Activated CD8-positive, alpha-beta T cell treated with anti-CD3 and anti-CD28 coated beads, Interleukin-2, amount 10 ng/mL, durations not matched to agents 7 days and 5 days (primary cell): ENCODE measurements at regions not wholly inside any gene's neighbourhood (a gene's known extent, or its start where the extent isn't known, plus 50 kb on each side); places are given as distances from the start of the nearest gene placed in this dataset.

ENCODE experiments used
- ATAC-seq: fragments of 150-1000 bp; cut with Tn5 transposase; one replicate; pipeline ENCODE4 v1.10.0; 2021; ENCODE audit warnings: moderate library complexity
- CTCF ChIA-PET: fragments of 350-600 bp; sonication (Branson Sonifier 250); formaldehyde crosslinking; loops from one replicate; lab custom pipeline; 2021; ENCODE audit warnings: antibody characterized with exemption; lab: Charles Lee
- POLR2A ChIA-PET: fragments of 350-600 bp; sonication (Branson Sonifier 250); formaldehyde crosslinking; loops from one replicate; lab custom pipeline; 2021; ENCODE audit warnings: antibody characterized with exemption; lab: Charles Lee
- DNase-seq: peaks from one replicate; pipeline ENCODE4 v3.0.0-alpha.2; 2020
- H3K27ac Mint-ChIP-seq: one replicate; pipeline ENCODE4 v1.8.0; 2021; ENCODE audit warnings: mild to moderate bottlenecking, mixed read lengths
- H3K27me3 Mint-ChIP-seq: one replicate; pipeline ENCODE4 v1.8.0; 2021; ENCODE audit warnings: low read depth, mixed read lengths
- H3K36me3 Mint-ChIP-seq: one replicate; pipeline ENCODE4 v1.8.0; 2021; ENCODE audit warnings: low read depth, mixed read lengths
- H3K4me1 Mint-ChIP-seq: one replicate; pipeline ENCODE4 v1.8.0; 2021; ENCODE audit warnings: low read depth, mixed read lengths
- H3K4me3 Mint-ChIP-seq: one replicate; pipeline ENCODE4 v1.8.0; 2021; ENCODE audit warnings: mild to moderate bottlenecking, mixed read lengths
- H3K9me3 Mint-ChIP-seq: one replicate; pipeline ENCODE4 v1.8.0; 2022; ENCODE audit warnings: mixed read lengths; ENCODE audit not compliant: insufficient read depth

- no peak for ATAC-seq
- CTCF ChIA-PET = no interaction called here
- no peak overlapping the region for H3K4me3 Mint-ChIP-seq
- H3K27ac Mint-ChIP-seq = no peak overlapping the region
- DNase-seq = no peak
- POLR2A ChIA-PET = no interaction called here
- no peaks in the 10 kb centered on the region for H3K4me1 Mint-ChIP-seq
- H3K9me3 Mint-ChIP-seq = no peaks in the 10 kb centered on the region
- no peaks in the 10 kb centered on the region for H3K27me3 Mint-ChIP-seq
- no peaks in the 10 kb centered on the region for H3K36me3 Mint-ChIP-seq
Observed at GRCh38 chrX:124804962-124805361, 458.6 kb downstream of the SH2D1A start.

GRCh38 chrX:124805486-124805885 is 459.1 kb downstream of the SH2D1A start:
- H3K4me1 Mint-ChIP-seq = no peaks in the 10 kb centered on the region
- no peaks in the 10 kb centered on the region for H3K36me3 Mint-ChIP-seq
- POLR2A ChIA-PET = no interaction called here
- H3K4me3 Mint-ChIP-seq = no peak overlapping the region
- no peak overlapping the region for H3K27ac Mint-ChIP-seq
- CTCF ChIA-PET = no interaction called here
- DNase-seq = no peak
- H3K9me3 Mint-ChIP-seq = no peaks in the 10 kb centered on the region
- H3K27me3 Mint-ChIP-seq = no peaks in the 10 kb centered on the region
- no peak for ATAC-seq

- Mint-ChIP-seq H3K27ac (no peak overlapping the region), H3K4me1 (no peaks in the 10 kb centered on the region), H3K4me3 (no peak overlapping the region), H3K27me3 (no peaks in the 10 kb centered on the region), H3K36me3 (no peaks in the 10 kb centered on the region), H3K9me3 (no peaks in the 10 kb centered on the region)
- ATAC-seq (no peak), DNase-seq (no peak)
- ChIA-PET POLR2A (no interaction called here), CTCF (no interaction called here)
Observed at GRCh38 chrX:124814106-124814505, 467.7 kb downstream of the SH2D1A start.

- DNase-seq = no peak
- H3K9me3 Mint-ChIP-seq = no peaks in the 10 kb centered on the region
- ATAC-seq = no peak
- no peaks in the 10 kb centered on the region for H3K27me3 Mint-ChIP-seq
- ChIA-PET POLR2A (no interaction called here), CTCF (no interaction called here)
- no peak overlapping the region for H3K27ac Mint-ChIP-seq
- H3K4me3 Mint-ChIP-seq = no peak overlapping the region
- no peaks in the 10 kb centered on the region for H3K36me3 Mint-ChIP-seq
- H3K4me1 Mint-ChIP-seq = no peaks in the 10 kb centered on the region
Observed at GRCh38 chrX:124818033-124818432, 471.7 kb downstream of the SH2D1A start.

- Mint-ChIP-seq H3K9me3 (no peaks in the 10 kb centered on the region), H3K4me1 (no peaks in the 10 kb centered on the region), H3K4me3 (no peak overlapping the region), H3K36me3 (no peaks in the 10 kb centered on the region), H3K27ac (no peak overlapping the region), H3K27me3 (no peaks in the 10 kb centered on the region)
- CTCF ChIA-PET = no interaction called here
- DNase-seq (no peak), ATAC-seq (no peak)
- POLR2A ChIA-PET = no interaction called here
Observed at GRCh38 chrX:124818764-124819163, 472.4 kb downstream of the SH2D1A start.

- H3K4me1 Mint-ChIP-seq = no peaks in the 10 kb centered on the region
- DNase-seq (no peak), ATAC-seq (no peak)
- no peaks in the 10 kb centered on the region for H3K9me3 Mint-ChIP-seq
- no peaks in the 10 kb centered on the region for H3K36me3 Mint-ChIP-seq
- ChIA-PET POLR2A (no interaction called here), CTCF (no interaction called here)
- no peak overlapping the region for H3K27ac Mint-ChIP-seq
- H3K27me3 Mint-ChIP-seq = no peaks in the 10 kb centered on the region
- no peak overlapping the region for H3K4me3 Mint-ChIP-seq
Observed at GRCh38 chrX:124820738-124821137, 474.4 kb downstream of the SH2D1A start.

GRCh38 chrX:124827258-124827845 is 481.0 kb downstream of the SH2D1A start:
- peaks cover 11% of the 10 kb centered on the region for H3K4me1 Mint-ChIP-seq
- ATAC-seq (no peak), DNase-seq (no peak)
- no peaks in the 10 kb centered on the region for H3K27me3 Mint-ChIP-seq
- H3K27ac Mint-ChIP-seq = no peak overlapping the region
- H3K4me3 Mint-ChIP-seq = no peak overlapping the region
- POLR2A ChIA-PET = no interaction called here
- no peaks in the 10 kb centered on the region for H3K36me3 Mint-ChIP-seq
- CTCF ChIA-PET = no interaction called here
- H3K9me3 Mint-ChIP-seq = no peaks in the 10 kb centered on the region

- no peaks in the 10 kb centered on the region for H3K36me3 Mint-ChIP-seq
- ATAC-seq (no peak), DNase-seq (no peak)
- H3K4me1 Mint-ChIP-seq = peaks cover 11% of the 10 kb centered on the region
- POLR2A ChIA-PET = no interaction called here
- H3K27ac Mint-ChIP-seq = no peak overlapping the region
- CTCF ChIA-PET = no interaction called here
- H3K27me3 Mint-ChIP-seq = no peaks in the 10 kb centered on the region
- no peak overlapping the region for H3K4me3 Mint-ChIP-seq
- no peaks in the 10 kb centered on the region for H3K9me3 Mint-ChIP-seq
Observed at GRCh38 chrX:124829930-124830329, 483.6 kb downstream of the SH2D1A start.

GRCh38 chrX:124836786-124837185 is 482.9 kb upstream of the TEX13C start:
- Mint-ChIP-seq H3K27ac (no peak overlapping the region), H3K9me3 (no peaks in the 10 kb centered on the region), H3K27me3 (no peaks in the 10 kb centered on the region), H3K4me1 (no peaks in the 10 kb centered on the region), H3K4me3 (no peak overlapping the region), H3K36me3 (no peaks in the 10 kb centered on the region)
- no peak for DNase-seq
- POLR2A ChIA-PET = no interaction called here
- no peak for ATAC-seq
- CTCF ChIA-PET = interaction anchor here (1.2 kb wide), 1 partner anchor 40 kb away, joined by 3 read pairs; no protein-coding TSS in a partner anchor

GRCh38 chrX:124842205-124842604 is 477.5 kb upstream of the TEX13C start:
- Mint-ChIP-seq H3K4me3 (no peak overlapping the region), H3K36me3 (no peaks in the 10 kb centered on the region), H3K27me3 (no peaks in the 10 kb centered on the region), H3K9me3 (no peaks in the 10 kb centered on the region), H3K27ac (no peak overlapping the region), H3K4me1 (no peaks in the 10 kb centered on the region)
- CTCF ChIA-PET = no interaction called here
- DNase-seq (no peak), ATAC-seq (no peak)
- POLR2A ChIA-PET = interaction anchor here (0.7 kb wide), 1 partner anchor 57 kb away, joined by 3 read pairs; no protein-coding TSS in a partner anchor

- Mint-ChIP-seq H3K4me3 (no peak overlapping the region), H3K27ac (no peak overlapping the region), H3K27me3 (no peaks in the 10 kb centered on the region), H3K4me1 (no peaks in the 10 kb centered on the region), H3K9me3 (no peaks in the 10 kb centered on the region), H3K36me3 (no peaks in the 10 kb centered on the region)
- DNase-seq = no peak
- POLR2A ChIA-PET = no interaction called here
- no peak for ATAC-seq
- CTCF ChIA-PET = no interaction called here
Observed at GRCh38 chrX:124860736-124861135, 458.9 kb upstream of the TEX13C start.

GRCh38 chrX:124862301-124862700 is 457.4 kb upstream of the TEX13C start:
- no peaks in the 10 kb centered on the region for H3K4me1 Mint-ChIP-seq
- no peaks in the 10 kb centered on the region for H3K9me3 Mint-ChIP-seq
- DNase-seq (no peak), ATAC-seq (no peak)
- no peak overlapping the region for H3K4me3 Mint-ChIP-seq
- ChIA-PET POLR2A (no interaction called here), CTCF (no interaction called here)
- H3K36me3 Mint-ChIP-seq = no peaks in the 10 kb centered on the region
- no peak overlapping the region for H3K27ac Mint-ChIP-seq
- no peaks in the 10 kb centered on the region for H3K27me3 Mint-ChIP-seq

- no peak overlapping the region for H3K4me3 Mint-ChIP-seq
- ATAC-seq (no peak), DNase-seq (no peak)
- H3K9me3 Mint-ChIP-seq = no peaks in the 10 kb centered on the region
- ChIA-PET CTCF (no interaction called here), POLR2A (no interaction called here)
- no peaks in the 10 kb centered on the region for H3K27me3 Mint-ChIP-seq
- H3K36me3 Mint-ChIP-seq = no peaks in the 10 kb centered on the region
- no peak overlapping the region for H3K27ac Mint-ChIP-seq
- H3K4me1 Mint-ChIP-seq = no peaks in the 10 kb centered on the region
Observed at GRCh38 chrX:124863303-124863702, 456.4 kb upstream of the TEX13C start.
